Skeletal muscle cell (primary cell): ENCODE measurements at regions not wholly inside any gene's neighbourhood (a gene's known extent, or its start where the extent isn't known, plus 50 kb on each side); places are given as distances from the start of the nearest gene placed in this dataset.

Experiments
- DNase-seq: peaks from one replicate; pipeline ENCODE4 v3.0.0-alpha.2; 2010; ENCODE audit warnings: low read depth
- H3K4me3 ChIP-seq: 2 replicates; pipeline ENCODE4 v1.5.1; 2011; ENCODE audit warnings: low read depth, mild to moderate bottlenecking, control low read depth, low read length, moderate library complexity

- DNase-seq, result no peak
- H3K4me3 ChIP-seq, result no peak overlapping the region
Observed at GRCh38 chr11:134554861-134555260, 142.8 kb upstream of the B3GAT1 start.

GRCh38 chr11:134554106-134554505 lies 142.1 kb upstream of the B3GAT1 start:
- DNase-seq, result no peak
- no peak overlapping the region for H3K4me3 ChIP-seq

DNA sequence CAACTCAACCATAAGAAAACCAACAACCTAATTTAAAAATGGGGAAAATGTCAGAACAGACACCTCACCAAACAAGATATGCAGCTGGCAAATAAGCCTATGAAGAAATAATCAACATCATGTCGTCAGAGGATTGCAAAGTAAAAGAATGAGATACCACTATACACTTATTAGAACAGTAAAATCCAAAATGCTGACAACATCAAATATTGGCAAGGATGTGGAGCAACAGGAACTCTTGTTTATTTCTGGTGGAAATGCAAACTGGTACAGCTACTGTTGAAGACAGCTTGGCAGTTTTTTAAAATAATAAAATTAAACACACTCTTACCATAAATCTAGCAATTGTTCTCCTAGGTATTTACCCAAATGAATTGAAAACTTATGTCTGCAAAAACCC lies 140.7 kb upstream of the B3GAT1 start:
- DNase-seq, result no peak

GRCh38 chr11:134545521-134545920 lies 133.5 kb upstream of the B3GAT1 start:
- no peak overlapping the region for H3K4me3 ChIP-seq
- no peak for DNase-seq

More for the DNA sequence above, 140.7 kb upstream of the B3GAT1 start:
- H3K4me3 ChIP-seq, result no peak overlapping the region

DNA sequence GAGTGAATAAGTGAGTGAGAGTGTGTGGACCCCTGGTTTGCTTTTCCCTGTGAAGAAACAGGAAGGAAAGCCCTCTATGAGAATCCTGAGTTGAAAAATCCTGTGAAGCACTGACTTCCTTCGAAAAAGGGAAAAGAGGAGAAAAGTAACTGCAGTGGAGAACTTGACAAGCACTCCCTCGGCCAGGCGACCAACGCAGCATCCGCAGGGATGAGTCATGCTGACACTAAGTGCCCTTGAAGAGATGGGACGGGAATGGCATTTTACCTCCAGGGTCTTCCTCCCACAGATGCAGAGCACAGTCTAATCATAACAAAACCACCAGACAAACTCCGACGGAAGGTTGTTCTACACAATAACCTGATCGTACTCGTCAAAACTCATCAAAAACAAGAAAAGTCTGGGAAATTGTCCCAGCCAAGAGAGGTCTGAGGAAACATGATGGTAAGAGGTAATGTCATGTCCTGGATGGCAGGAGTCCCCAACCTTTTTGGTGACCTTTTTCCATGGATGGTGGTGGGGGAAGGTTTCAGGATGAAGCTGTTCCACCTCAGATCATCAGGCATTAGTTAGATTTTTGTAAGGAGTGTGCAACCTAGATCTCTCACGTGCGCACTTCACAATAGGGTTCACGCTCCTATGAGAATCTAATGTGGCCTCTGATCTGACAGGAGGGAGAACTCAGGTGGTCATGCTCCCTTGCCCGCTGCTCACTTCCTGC lies 132.2 kb upstream of the B3GAT1 start:
- H3K4me3 ChIP-seq, result no peak overlapping the region
- no peak for DNase-seq

DNA sequence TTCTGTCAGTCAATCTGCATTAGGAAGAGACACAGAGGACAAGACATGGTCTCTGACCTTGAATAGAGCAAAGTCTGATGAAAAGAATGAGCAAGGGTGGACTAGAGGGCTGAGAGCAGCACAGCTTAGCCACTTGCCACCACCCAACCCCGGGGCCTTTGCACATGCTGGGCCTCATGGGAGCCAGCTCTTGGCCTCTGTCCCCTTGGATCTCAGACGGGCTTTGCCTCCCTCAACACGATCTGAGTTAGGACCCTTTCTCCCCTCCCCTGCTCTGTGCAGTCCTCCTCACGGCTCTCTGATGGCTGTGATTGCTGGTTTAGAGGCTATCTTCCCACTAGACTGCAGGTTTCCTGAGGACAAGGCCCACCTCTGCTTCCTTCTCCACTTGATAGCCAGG lies 131.6 kb upstream of the B3GAT1 start:
- DNase-seq, result no peak
- H3K4me3 ChIP-seq, result no peak overlapping the region

GRCh38 chr11:134543241-134543640 lies 131.2 kb upstream of the B3GAT1 start:
- H3K4me3 ChIP-seq, result no peak overlapping the region
- no peak for DNase-seq

DNA sequence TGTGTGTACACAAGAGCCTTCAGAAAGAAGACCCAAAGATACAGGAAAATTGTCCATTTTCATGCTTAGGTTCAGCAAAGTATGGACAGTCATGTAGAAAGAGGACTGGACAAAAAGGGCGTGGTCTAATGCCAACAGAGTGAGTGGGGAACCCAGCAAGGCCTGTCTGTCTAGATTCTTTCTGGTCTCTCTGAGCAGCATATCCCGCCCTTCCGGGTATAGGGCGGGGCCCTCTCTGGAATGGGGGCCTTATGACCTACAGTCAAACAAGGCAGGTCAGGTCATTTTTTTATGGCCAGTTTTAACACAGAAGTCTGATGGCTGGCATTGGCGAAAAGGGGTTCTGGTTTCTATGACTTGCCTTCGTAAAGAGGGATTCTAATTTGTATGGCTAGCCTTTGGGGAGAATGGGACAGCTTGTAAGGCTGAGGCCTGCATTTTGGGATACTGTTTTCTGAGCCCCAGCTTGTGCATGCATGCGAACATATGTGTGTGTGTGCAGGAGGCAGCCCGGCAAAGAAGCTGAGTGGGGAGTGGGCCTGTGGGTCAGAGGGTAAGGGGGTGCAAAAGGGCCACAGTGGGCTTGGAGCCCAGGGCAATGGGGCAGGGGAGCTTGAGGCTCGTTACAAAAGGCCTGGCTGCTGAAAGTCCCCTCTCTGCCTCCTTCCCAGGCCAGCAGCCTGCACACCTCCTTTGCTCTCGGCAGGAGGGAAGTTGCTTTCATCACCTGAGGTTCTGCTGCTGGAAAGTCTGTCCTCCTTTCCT lies 130.5 kb upstream of the B3GAT1 start:
- H3K4me3 ChIP-seq, result no peak overlapping the region
- DNase-seq, result no peak

DNA sequence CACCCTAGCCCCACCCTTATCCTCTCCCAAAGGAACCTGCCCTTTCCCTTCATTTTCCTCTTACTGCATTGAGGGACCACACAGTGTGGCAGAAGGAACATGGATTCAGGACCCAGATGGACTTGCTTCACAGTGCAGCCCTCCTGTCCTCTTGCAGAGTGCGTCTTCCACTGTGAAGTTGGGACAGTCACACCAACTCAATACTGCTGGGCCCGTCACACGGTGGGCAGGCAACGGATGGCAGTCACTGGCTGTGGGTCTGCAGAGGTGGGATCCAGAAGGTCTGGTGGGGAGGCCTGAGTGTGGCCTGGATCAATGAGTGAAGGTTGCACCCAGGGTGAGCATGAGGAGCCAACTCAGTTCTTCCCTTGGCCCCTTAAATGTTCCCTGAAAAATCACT lies 129.9 kb upstream of the B3GAT1 start:
- no peak for DNase-seq

DNA sequence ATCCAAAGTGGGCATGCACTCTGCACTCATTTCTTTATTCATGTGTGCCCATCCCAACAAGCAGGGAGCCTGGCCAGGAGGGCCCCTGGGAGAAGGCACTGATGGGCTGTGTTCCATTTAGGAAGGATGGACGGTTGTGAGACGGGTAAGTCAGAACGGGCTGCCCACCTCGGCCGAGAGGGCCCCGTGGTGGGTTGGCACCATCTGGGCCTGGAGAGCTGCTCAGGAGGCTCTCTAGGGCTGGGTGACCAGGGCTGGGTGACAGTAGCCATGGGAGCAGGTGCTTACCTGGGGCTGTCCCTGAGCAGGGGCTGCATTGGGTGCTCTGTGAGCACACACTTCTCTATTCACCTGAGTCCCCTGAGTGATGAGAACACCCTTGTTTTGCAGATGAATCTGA lies 129.3 kb upstream of the B3GAT1 start:
- DNase-seq, result no peak
- no peak overlapping the region for H3K4me3 ChIP-seq

More for the DNA sequence above, 129.9 kb upstream of the B3GAT1 start:
- H3K4me3 ChIP-seq, result no peak overlapping the region

GRCh38 chr11:134539285-134539684 lies 127.2 kb upstream of the B3GAT1 start:
- no peak for DNase-seq
- no peak overlapping the region for H3K4me3 ChIP-seq

DNA sequence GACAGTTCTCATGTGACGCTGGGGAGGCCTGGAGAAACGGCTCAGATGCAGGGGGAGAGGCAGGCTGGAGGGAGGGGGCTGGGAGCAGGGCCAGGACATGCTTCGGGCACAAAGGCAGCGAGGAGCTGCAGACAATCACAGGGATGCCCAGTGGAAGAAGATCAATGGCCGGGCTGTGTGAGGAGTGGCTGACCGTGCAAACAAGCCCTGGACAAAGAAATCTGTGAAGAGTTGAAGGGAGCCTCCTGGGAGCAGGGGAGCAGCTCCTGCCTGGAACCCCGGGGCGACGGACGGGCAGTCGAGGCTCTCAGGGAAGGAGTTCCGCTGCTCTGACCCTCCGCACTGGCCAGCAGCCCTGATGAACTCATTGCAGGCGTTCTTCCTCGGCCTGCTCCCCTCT lies 126.7 kb upstream of the B3GAT1 start:
- DNase-seq, result no peak
- no peak overlapping the region for H3K4me3 ChIP-seq

DNA sequence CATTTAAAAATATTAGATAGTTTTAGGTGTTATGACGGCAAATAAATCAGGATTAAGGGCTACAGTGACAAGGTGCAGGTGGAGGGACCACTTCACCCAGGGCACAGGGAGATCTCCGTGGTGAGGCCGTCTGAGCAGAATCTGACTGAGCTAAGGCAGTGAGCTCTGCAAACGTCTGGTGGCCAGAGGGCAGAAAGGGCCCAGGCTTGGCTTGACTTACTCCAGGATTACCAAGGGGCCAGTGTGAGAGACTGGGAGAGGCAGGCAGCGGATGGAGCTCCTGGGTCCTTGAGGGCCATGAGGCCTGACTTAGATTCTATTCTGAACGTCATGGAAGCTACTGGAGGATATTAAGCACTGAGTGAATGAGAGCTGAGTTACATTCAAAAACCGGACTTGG lies 125.9 kb upstream of the B3GAT1 start:
- no peak for DNase-seq
- H3K4me3 ChIP-seq, result no peak overlapping the region

DNA sequence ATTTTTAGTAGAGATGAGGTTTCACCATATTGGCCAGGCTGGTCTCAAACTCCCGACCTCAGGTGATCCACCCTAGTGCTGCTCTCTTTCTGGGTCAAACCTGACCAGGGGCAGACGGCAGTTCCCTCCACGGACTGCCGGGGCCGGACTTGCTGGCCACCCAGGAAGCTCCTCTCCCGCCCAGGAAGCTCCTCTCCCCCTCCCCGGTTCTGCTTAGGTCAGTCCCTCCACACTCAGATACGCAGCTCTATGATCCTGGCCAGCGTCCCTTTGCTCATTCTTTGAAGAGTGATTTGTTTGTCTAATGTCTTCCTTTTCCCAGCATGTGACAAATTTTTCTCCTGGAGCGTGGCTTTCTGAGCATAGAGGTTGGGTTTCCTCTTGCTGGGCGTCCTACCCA lies 125.3 kb upstream of the B3GAT1 start:
- H3K4me3 ChIP-seq, result no peak overlapping the region
- no peak for DNase-seq

DNA sequence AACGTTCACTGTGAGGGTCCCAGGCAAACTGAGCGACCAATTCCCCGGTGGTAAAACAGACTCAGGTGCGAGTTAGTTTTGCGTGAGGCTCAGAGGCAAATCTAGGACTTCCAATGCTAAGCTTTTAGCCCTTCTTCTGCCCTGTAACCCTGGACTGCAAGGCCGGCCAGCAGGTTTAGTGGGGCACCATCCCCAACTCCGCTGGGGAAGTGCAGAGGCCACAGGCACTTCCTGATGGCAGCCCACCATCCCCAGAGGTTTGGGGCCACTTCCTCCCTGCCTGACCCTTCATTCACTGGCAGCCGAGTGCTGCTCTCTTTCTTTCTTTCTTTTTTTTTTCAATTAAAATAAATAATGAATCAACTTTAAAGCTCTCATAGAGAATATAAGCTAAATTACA lies 124.6 kb upstream of the B3GAT1 start:
- no peak for DNase-seq

DNA sequence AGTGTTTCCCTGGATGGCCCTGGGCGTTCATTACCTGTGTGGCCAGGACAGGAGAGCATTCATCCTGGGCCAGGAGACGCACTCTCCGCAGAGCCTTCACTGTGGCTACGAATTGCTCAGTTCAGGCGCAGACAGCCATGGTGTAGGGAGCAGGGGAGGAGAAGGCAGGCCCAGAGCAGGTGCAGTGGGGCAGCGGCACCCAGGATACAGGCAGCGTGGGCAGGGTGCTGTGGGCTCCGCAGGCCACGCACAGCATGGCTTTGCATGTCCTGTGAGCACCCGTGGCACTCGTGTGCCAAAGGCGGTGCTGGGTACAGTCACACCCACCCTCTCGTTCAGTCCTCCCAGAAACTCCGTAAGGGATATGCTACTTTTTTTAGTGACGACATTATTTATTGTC lies 124.2 kb upstream of the B3GAT1 start:
- H3K4me3 ChIP-seq, result no peak overlapping the region
- DNase-seq, result no peak

More for the DNA sequence above, 124.6 kb upstream of the B3GAT1 start:
- H3K4me3 ChIP-seq, result no peak overlapping the region

GRCh38 chr11:134535029-134536025 lies 123.3 kb upstream of the B3GAT1 start:
- DNase-seq, result no peak
- H3K4me3 ChIP-seq, result no peak overlapping the region

- H3K4me3 ChIP-seq, result no peak overlapping the region
- DNase-seq, result no peak
Observed at GRCh38 chr11:134533511-134533910, 121.5 kb upstream of the B3GAT1 start.

DNA sequence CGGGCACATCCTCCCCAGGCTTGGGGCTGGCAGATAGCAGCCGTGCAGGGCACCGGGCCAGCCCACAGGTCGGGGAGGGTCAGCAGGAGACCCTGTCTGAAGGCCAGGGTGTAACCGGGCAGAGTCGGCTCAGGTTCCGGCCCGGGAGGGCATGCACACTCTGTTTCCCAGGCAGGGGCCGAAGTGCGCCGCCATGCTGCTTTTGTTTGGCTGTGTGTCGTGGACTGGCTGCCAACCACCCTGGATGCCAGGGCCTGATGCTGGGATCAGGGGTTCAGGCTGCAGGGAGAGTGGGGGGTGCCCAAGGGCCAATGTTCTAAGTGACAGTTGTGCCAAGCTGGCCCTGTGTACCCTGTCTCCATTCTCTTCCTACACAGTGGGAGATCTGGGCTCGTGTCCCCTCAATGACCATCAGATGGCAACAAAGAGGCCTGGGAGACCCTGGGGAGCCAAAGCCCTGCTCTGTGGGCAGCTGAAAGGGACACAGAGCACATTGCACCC lies 120.9 kb upstream of the B3GAT1 start:
- no peak for DNase-seq
- H3K4me3 ChIP-seq, result no peak overlapping the region
